ENCODE measurements at regions not wholly inside any gene's neighbourhood (a gene's known extent, or its start where the extent isn't known, plus 50 kb on each side); places are given as distances from the start of the nearest gene placed in this dataset.
"Not testable (repeated sequence)": the region's sequence is repeated elsewhere in the genome, so short reads cannot be mapped to it uniquely, and the experiment has no call there.

DNA sequence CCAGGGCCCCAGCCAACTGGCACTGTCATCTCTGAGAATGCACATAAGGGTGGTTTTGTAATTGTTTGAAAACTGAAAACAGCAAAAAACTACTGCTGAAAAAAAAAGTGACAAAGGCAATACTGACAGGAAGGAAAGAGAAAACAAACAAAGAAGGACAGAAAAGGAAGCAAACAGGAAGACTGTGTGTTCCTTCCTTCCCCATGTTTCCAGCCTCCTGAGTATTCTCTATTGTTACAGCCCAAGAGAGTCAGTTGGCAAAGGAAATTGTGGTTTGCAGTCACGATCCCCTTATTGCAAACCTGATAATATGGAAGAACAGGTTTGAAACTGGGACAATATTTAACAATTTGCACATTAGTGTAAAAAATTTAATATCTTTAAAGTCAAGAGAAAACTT is 1177.6 kb downstream of the PLA2G4A start:
- Histone ChIP-seq H3K27me3 (ENCODE audit: insufficient read depth, low read depth, low read length) (no peaks in the 10 kb centered on the region), H3K79me2 (replicated peaks; ENCODE audit: insufficient read depth, low read length) (no peaks in the 10 kb centered on the region), H2AFZ (ENCODE audit: low read depth, low read length) (no peak overlapping the region), H3K36me3 (ENCODE audit: insufficient read depth, low read length) (no peaks in the 10 kb centered on the region), H3K4me2 (ENCODE audit: low read length) (no peak overlapping the region), H3K9ac (ENCODE audit: low read length) (no peak overlapping the region), H4K20me1 (ENCODE audit: insufficient read depth) (no peaks in the 10 kb centered on the region), H3K9me3 (ENCODE audit: low read length) (no peaks in the 10 kb centered on the region), H3F3A (ENCODE audit: insufficient read depth, low read length, poor library complexity, severe bottlenecking) (no peaks in the 10 kb centered on the region), H3K4me3 (ENCODE audit: low read length) (no peak overlapping the region), H3K9me2 (ENCODE audit: insufficient read depth, low read length) (no peaks in the 10 kb centered on the region), H3K27ac (ENCODE audit: low read length) (no peak overlapping the region)
- TF ChIP-seq SMC3 (conservative IDR thresholded peaks at IDR 0.05; ENCODE audit: poor library complexity), result no peak
- TF ChIP-seq EZH2 (IDR thresholded peaks at IDR 0.05; ENCODE audit: borderline replicate concordance, insufficient read depth, low read length, poor library complexity, severe bottlenecking), result no peak
- TF ChIP-seq, protein P1, sequence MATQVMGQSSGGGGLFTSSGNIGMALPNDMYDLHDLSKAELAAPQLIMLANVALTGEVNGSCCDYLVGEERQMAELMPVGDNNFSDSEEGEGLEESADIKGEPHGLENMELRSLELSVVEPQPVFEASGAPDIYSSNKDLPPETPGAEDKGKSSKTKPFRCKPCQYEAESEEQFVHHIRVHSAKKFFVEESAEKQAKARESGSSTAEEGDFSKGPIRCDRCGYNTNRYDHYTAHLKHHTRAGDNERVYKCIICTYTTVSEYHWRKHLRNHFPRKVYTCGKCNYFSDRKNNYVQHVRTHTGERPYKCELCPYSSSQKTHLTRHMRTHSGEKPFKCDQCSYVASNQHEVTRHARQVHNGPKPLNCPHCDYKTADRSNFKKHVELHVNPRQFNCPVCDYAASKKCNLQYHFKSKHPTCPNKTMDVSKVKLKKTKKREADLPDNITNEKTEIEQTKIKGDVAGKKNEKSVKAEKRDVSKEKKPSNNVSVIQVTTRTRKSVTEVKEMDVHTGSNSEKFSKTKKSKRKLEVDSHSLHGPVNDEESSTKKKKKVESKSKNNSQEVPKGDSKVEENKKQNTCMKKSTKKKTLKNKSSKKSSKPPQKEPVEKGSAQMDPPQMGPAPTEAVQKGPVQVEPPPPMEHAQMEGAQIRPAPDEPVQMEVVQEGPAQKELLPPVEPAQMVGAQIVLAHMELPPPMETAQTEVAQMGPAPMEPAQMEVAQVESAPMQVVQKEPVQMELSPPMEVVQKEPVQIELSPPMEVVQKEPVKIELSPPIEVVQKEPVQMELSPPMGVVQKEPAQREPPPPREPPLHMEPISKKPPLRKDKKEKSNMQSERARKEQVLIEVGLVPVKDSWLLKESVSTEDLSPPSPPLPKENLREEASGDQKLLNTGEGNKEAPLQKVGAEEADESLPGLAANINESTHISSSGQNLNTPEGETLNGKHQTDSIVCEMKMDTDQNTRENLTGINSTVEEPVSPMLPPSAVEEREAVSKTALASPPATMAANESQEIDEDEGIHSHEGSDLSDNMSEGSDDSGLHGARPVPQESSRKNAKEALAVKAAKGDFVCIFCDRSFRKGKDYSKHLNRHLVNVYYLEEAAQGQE (IDR thresholded peaks at IDR 0.05; ENCODE audit: borderline replicate concordance), result no peak

DNA sequence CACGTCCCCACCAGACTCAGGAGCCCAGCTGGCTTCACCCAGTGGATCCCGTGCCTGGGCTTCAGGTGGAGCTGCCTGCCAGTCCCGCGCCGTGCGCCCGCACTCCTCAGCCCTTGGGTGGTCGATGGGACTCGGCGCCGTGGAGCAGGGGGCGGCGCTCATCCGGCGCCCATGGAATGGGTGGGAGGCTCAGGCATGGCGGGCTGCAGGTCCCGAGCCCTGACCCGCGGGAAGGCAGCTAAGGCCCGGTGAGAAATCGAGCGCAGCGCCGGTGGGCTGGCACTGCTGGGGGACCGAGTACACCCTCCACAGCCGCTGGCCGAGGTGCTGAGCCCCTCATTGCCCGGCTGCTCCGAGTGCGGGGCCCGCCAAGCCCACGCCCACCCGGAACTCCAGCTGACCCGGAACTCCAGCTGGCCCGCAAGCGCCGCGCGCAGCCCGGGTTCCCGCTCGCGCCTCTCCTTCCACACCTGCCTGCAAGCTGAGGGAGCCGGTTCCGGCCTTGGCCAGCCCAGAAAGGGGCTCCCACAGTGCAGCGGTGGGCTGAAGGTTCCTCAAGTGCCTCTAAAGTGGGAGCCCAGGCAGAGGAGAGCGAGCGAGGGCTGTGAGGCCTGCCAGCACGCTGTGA is 1184.6 kb downstream of the PLA2G4A start:
- H3K4me2 ChIP-seq (ENCODE audit: low read length); H3F3A ChIP-seq (ENCODE audit: insufficient read depth, low read length, poor library complexity, severe bottlenecking); H3K4me3 ChIP-seq (ENCODE audit: low read length); H3K9me2 ChIP-seq (ENCODE audit: insufficient read depth, low read length); H3K27ac ChIP-seq (ENCODE audit: low read length); H3K36me3 ChIP-seq (ENCODE audit: insufficient read depth, low read length); H3K9ac ChIP-seq (ENCODE audit: low read length); H3K27me3 ChIP-seq (ENCODE audit: insufficient read depth, low read depth, low read length); H3K9me3 ChIP-seq (ENCODE audit: low read length); H3K79me2 ChIP-seq (replicated peaks; ENCODE audit: insufficient read depth, low read length); H2AFZ ChIP-seq (ENCODE audit: low read depth, low read length); H4K20me1 ChIP-seq (ENCODE audit: insufficient read depth): not testable (repeated sequence)

DNA sequence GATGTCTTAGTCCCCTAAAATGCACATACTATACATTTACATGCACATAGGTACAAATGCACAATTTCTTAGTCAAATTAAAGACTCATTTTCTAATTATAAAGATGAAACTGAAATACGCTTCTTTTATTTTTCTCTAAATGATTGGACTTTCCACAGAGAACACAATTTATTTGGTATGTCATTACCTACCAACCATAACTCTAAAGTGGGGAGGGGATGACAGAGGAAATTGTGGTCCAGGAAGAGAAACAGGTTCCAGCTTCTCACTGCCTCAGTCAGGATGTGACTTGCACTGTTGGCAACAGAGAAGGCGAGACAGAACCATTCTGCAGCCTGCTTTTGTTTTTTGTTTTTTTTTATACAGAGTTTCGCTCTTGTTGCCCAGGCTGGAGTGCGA is 1189.2 kb downstream of the PLA2G4A start:
- Histone ChIP-seq H3K36me3 (ENCODE audit: insufficient read depth, low read length) (no peaks in the 10 kb centered on the region), H3F3A (ENCODE audit: insufficient read depth, low read length, poor library complexity, severe bottlenecking) (no peaks in the 10 kb centered on the region)
- TF ChIP-seq SMC3 (conservative IDR thresholded peaks at IDR 0.05; ENCODE audit: poor library complexity) (no peak), EZH2 (IDR thresholded peaks at IDR 0.05; ENCODE audit: borderline replicate concordance, insufficient read depth, low read length, poor library complexity, severe bottlenecking) (no peak), TAF1 (IDR thresholded peaks at IDR 0.05; ENCODE audit: low read depth) (no peak), RAD21 (conservative IDR thresholded peaks at IDR 0.05) (no peak), MXI1 (conservative IDR thresholded peaks at IDR 0.05; ENCODE audit: poor library complexity, severe bottlenecking) (no peak), EP300 (conservative IDR thresholded peaks at IDR 0.05; ENCODE audit: poor library complexity, severe bottlenecking) (no peak), POLR2AphosphoS5 (IDR thresholded peaks at IDR 0.05) (no peak)
- TF ChIP-seq, protein P1 (IDR thresholded peaks at IDR 0.05; ENCODE audit: borderline replicate concordance), result no peak
- TF ChIP-seq, protein P2, sequence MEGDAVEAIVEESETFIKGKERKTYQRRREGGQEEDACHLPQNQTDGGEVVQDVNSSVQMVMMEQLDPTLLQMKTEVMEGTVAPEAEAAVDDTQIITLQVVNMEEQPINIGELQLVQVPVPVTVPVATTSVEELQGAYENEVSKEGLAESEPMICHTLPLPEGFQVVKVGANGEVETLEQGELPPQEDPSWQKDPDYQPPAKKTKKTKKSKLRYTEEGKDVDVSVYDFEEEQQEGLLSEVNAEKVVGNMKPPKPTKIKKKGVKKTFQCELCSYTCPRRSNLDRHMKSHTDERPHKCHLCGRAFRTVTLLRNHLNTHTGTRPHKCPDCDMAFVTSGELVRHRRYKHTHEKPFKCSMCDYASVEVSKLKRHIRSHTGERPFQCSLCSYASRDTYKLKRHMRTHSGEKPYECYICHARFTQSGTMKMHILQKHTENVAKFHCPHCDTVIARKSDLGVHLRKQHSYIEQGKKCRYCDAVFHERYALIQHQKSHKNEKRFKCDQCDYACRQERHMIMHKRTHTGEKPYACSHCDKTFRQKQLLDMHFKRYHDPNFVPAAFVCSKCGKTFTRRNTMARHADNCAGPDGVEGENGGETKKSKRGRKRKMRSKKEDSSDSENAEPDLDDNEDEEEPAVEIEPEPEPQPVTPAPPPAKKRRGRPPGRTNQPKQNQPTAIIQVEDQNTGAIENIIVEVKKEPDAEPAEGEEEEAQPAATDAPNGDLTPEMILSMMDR (IDR thresholded peaks at IDR 0.05; ENCODE audit: poor library complexity, severe bottlenecking), result no peak

More for the DNA sequence above, 1189.2 kb downstream of the PLA2G4A start:
- no peak overlapping the region for H3K9ac ChIP-seq (ENCODE audit: low read length)
- no peaks in the 10 kb centered on the region for H4K20me1 ChIP-seq (ENCODE audit: insufficient read depth)
- no peak overlapping the region for H3K4me2 ChIP-seq (ENCODE audit: low read length)
- H3K79me2 ChIP-seq (replicated peaks; ENCODE audit: insufficient read depth, low read length), result no peaks in the 10 kb centered on the region
- no peaks in the 10 kb centered on the region for H3K9me3 ChIP-seq (ENCODE audit: low read length)
- H3K27ac ChIP-seq (ENCODE audit: low read length), result no peak overlapping the region
- no peak overlapping the region for H2AFZ ChIP-seq (ENCODE audit: low read depth, low read length)
- H3K9me2 ChIP-seq (ENCODE audit: insufficient read depth, low read length), result no peaks in the 10 kb centered on the region
- no peaks in the 10 kb centered on the region for H3K27me3 ChIP-seq (ENCODE audit: insufficient read depth, low read depth, low read length)
- H3K4me3 ChIP-seq (ENCODE audit: low read length), result no peak overlapping the region
